ENCODE measurements at regions not wholly inside any gene's neighbourhood (a gene's known extent, or its start where the extent isn't known, plus 50 kb on each side); places are given as distances from the start of the nearest gene placed in this dataset.

DNA sequence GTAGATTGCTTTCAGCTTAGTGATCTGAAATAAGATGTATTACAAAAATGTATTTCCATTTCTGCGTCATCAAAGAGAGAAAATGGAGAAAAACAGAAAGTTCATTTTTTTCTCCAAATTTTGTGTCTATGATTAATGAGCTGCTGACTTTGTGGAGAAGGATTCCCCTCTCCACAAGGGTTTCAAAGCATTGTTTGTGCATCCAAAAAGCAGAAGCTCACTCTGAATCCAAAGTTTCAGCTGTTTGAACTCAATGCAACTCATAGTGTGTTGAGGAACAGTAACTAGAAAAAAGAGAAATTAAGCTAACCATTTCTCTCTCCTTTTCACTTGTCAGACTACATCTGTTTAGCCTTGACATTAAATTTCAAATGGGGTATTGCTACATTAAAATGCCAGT is 62.9 kb upstream of the SLC7A11 start:
- in situ Hi-C loops (cut with MboI; ENCODE audit: low sequenced_read_pairs, unreplicated experiment) = no loop called here
- TF ChIP-seq, protein P1, sequence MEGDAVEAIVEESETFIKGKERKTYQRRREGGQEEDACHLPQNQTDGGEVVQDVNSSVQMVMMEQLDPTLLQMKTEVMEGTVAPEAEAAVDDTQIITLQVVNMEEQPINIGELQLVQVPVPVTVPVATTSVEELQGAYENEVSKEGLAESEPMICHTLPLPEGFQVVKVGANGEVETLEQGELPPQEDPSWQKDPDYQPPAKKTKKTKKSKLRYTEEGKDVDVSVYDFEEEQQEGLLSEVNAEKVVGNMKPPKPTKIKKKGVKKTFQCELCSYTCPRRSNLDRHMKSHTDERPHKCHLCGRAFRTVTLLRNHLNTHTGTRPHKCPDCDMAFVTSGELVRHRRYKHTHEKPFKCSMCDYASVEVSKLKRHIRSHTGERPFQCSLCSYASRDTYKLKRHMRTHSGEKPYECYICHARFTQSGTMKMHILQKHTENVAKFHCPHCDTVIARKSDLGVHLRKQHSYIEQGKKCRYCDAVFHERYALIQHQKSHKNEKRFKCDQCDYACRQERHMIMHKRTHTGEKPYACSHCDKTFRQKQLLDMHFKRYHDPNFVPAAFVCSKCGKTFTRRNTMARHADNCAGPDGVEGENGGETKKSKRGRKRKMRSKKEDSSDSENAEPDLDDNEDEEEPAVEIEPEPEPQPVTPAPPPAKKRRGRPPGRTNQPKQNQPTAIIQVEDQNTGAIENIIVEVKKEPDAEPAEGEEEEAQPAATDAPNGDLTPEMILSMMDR (IDR thresholded peaks at IDR 0.05; ENCODE audit: borderline replicate concordance, control extremely low read depth, extremely low read depth, insufficient read depth, missing control alignments) = no peak
- no peak for DNase-seq (ENCODE audit: low spot score)

DNA sequence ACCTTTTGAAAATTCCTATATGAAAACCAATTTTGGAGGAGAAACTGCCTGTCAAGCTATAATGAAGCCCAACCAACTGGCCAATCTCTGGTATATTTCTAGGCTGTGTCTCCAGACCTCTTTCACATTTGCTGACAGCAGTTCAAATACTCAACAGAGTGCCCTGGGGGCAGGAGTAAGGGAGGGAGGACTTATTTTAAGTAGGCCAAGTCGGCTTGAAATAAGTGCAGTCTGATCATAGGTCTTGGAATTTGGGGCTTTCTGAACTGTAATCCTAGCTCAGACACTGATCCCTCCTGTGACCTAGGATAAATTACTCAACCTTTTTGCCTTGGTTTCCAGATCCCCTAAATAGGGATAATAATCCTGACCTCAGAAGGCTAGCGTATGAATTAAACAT is 59.4 kb upstream of the SLC7A11 start:
- in situ Hi-C loops (cut with MboI; ENCODE audit: low sequenced_read_pairs, unreplicated experiment) = no loop called here
- TF ChIP-seq, protein P1 (IDR thresholded peaks at IDR 0.05; ENCODE audit: borderline replicate concordance, control extremely low read depth, extremely low read depth, insufficient read depth, missing control alignments) = no peak
- DNase-seq (ENCODE audit: low spot score) = no peak

DNA sequence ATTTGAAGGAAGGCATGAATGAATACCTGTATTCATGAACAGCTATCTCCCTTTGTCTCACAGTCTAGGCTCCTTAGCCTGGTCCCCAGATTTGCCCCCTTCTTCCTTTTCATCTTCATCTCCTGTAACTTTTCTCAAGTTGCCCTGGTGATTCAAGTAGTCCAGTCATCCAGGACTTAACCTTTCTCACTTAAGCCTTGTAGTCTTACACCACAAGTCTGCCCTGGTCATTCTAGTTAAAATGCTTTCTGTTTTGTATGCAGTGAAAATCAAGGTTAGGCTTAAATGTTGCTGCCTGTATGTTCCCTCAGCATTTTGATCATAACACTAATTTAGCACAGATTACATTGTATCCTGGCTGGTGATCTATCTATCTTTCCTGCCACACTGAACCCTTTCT is 58.5 kb upstream of the SLC7A11 start:
- TF ChIP-seq, protein P1 (IDR thresholded peaks at IDR 0.05; ENCODE audit: borderline replicate concordance, control extremely low read depth, extremely low read depth, insufficient read depth, missing control alignments) = no peak
- in situ Hi-C loops (cut with MboI; ENCODE audit: low sequenced_read_pairs, unreplicated experiment) = no loop called here
- no peak for DNase-seq (ENCODE audit: low spot score)

DNA sequence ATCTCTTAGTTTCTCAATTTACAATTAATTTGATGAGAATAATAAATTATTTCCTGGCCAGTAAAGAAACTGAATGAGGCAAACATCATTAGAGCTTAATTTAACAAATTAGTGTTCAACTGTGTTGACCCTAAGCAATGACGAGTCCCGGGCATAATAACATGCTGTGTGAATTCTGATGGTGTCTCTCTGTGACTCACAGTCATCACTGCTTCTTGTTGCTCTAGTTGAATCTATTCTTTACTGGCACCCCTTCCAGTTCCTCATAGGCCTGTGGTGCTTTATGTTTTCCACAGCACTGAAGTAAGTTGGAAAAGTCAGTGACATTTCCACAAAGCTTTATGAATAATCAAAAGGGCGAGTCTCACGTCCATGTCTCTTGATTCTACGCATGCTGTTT is 57.7 kb upstream of the SLC7A11 start:
- no peak for DNase-seq (ENCODE audit: low spot score)
- TF ChIP-seq, protein P1 (IDR thresholded peaks at IDR 0.05; ENCODE audit: borderline replicate concordance, control extremely low read depth, extremely low read depth, insufficient read depth, missing control alignments) = no peak
- in situ Hi-C loops (cut with MboI; ENCODE audit: low sequenced_read_pairs, unreplicated experiment) = no loop called here

DNA sequence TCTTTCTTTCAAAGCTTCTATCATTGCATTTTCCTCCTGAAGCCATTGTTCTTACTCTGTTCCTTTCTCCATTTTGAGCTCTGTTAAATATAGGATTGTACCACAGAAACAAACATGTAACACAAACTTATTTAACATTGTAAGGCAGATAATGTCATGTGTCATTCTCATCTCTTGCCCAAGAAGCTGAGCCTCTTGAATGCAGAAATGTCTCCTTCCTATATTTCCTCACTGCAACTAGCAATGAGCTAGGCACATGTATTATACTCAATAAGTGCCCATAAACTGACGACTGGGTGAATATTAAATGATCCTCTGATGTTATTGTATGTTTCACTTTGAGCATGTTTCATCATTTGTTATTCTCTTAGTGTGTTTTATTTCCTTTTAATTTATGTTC is 56.7 kb upstream of the SLC7A11 start:
- in situ Hi-C loops (cut with MboI; ENCODE audit: low sequenced_read_pairs, unreplicated experiment) = no loop called here
- TF ChIP-seq, protein P1 (IDR thresholded peaks at IDR 0.05; ENCODE audit: borderline replicate concordance, control extremely low read depth, extremely low read depth, insufficient read depth, missing control alignments) = no peak
- DNase-seq (ENCODE audit: low spot score) = no peak

DNA sequence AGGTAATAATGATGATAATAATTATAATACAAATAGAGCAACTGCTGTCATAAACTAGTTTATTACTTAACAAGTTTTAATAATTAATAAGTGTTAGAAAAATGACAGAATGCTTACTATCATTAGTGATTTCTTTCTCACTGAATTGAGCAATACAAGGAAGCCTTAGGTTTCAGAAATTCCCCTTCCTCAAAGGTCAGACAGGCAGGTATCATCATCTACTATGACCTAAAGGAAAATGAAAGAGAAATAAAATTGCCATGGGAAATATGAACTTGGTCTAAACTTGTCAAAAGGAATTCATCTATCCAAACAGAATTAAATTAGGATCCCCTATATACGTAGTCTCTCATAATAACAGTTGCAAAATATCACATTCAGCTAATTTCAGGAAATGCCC is 56.3 kb upstream of the SLC7A11 start:
- TF ChIP-seq, protein P1 (IDR thresholded peaks at IDR 0.05; ENCODE audit: borderline replicate concordance, control extremely low read depth, extremely low read depth, insufficient read depth, missing control alignments) = no peak
- DNase-seq (ENCODE audit: low spot score) = no peak
- in situ Hi-C loops (cut with MboI; ENCODE audit: low sequenced_read_pairs, unreplicated experiment) = no loop called here

Data from GM13976 (cell line).